NB4 (cell line): ENCODE measurements at regions not wholly inside any gene's neighbourhood (a gene's known extent, or its start where the extent isn't known, plus 50 kb on each side); places are given as distances from the start of the nearest gene placed in this dataset.

Experiments used
- POLR2A ChIP-seq: IDR thresholded peaks from 2 replicates; pipeline ENCODE4 v1.6.1; 2011; ENCODE audit warnings: mild to moderate bottlenecking; ENCODE audit not compliant: insufficient read length; ENCODE audit errors: extremely low read depth
- TF ChIP-seq, protein P1 (sequence below): IDR thresholded peaks from one replicate; pipeline ENCODE4 v1.5.1; 2012; ENCODE audit warnings: low read depth, low read length
- TF ChIP-seq, protein P2 (sequence below): IDR thresholded peaks from 2 replicates; pipeline ENCODE4 v1.6.1; 2011; ENCODE audit warnings: low read depth, low read length

DNA sequence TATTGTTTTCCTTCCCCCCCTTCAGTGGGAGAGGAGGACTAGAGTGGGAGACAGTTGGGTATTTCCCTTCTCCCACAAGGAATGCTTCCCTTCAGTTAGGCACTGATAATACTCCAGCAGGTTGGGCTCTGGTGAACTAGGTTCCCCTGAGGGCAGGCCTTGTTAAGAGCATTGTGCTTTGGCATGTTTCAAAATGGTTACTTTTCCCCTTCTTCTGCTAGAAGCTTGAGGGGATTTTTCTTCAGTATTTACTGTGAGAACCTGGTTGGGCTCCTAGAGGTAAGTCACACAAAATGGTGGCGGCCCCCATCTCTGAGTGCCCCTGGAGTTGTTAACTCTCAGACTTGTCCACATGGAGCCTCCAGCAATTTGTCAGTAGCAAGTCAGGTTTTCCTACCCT is 156.2 kb downstream of the CYB561 start:
- TF ChIP-seq, protein P1, sequence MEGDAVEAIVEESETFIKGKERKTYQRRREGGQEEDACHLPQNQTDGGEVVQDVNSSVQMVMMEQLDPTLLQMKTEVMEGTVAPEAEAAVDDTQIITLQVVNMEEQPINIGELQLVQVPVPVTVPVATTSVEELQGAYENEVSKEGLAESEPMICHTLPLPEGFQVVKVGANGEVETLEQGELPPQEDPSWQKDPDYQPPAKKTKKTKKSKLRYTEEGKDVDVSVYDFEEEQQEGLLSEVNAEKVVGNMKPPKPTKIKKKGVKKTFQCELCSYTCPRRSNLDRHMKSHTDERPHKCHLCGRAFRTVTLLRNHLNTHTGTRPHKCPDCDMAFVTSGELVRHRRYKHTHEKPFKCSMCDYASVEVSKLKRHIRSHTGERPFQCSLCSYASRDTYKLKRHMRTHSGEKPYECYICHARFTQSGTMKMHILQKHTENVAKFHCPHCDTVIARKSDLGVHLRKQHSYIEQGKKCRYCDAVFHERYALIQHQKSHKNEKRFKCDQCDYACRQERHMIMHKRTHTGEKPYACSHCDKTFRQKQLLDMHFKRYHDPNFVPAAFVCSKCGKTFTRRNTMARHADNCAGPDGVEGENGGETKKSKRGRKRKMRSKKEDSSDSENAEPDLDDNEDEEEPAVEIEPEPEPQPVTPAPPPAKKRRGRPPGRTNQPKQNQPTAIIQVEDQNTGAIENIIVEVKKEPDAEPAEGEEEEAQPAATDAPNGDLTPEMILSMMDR: no peak
- no peak for TF ChIP-seq POLR2A
- TF ChIP-seq, protein P2, sequence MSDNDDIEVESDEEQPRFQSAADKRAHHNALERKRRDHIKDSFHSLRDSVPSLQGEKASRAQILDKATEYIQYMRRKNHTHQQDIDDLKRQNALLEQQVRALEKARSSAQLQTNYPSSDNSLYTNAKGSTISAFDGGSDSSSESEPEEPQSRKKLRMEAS: no peak
